HG02759 (cell line): ENCODE measurements at regions not wholly inside any gene's neighbourhood (a gene's known extent, or its start where the extent isn't known, plus 50 kb on each side); places are given as distances from the start of the nearest gene placed in this dataset.
A peak's percentile ranks its signal among the peaks of the same experiment; 100 is the strongest.

Experiments
- ATAC-seq: cut with Tn5 transposase; IDR thresholded peaks from one replicate; pipeline ENCODE4 v1.9.1; 2021; ENCODE audit warnings: mild to moderate bottlenecking, moderate library complexity; ENCODE audit not compliant: unreplicated experiment

- no peak for ATAC-seq
Measured at GRCh38 chr7:25863005-25863728, 288.8 kb upstream of the NFE2L3 start.

GRCh38 chr7:25863729-25864110, 288.3 kb upstream of the NFE2L3 start:
- no peak for ATAC-seq

GRCh38 chr7:25864511-25864910, 287.5 kb upstream of the NFE2L3 start:
- no peak for ATAC-seq

GRCh38 chr7:25864943-25865751, 286.9 kb upstream of the NFE2L3 start:
- ATAC-seq = no peak

- no peak for ATAC-seq
Measured at GRCh38 chr7:25868509-25868908, 283.5 kb upstream of the NFE2L3 start.

GRCh38 chr7:25870574-25870973, 281.4 kb upstream of the NFE2L3 start:
- ATAC-seq = no peak

- ATAC-seq = no peak
Measured at GRCh38 chr7:25876092-25876491, 275.9 kb upstream of the NFE2L3 start.

- ATAC-seq = peak; percentile 79
Measured at GRCh38 chr7:25877802-25878789, 273.9 kb upstream of the NFE2L3 start.

GRCh38 chr7:25879799-25880198, 272.2 kb upstream of the NFE2L3 start:
- ATAC-seq = no peak

- no peak for ATAC-seq
Measured at GRCh38 chr7:25881317-25882037, 270.5 kb upstream of the NFE2L3 start.

GRCh38 chr7:25882151-25882773, 269.7 kb upstream of the NFE2L3 start:
- ATAC-seq = no peak

GRCh38 chr7:25884265-25884828, 267.7 kb upstream of the NFE2L3 start:
- ATAC-seq = no peak

GRCh38 chr7:25885057-25885576, 266.9 kb upstream of the NFE2L3 start:
- ATAC-seq = no peak

GRCh38 chr7:25886387-25887240, 265.4 kb upstream of the NFE2L3 start:
- no peak for ATAC-seq

GRCh38 chr7:25887266-25887665, 264.7 kb upstream of the NFE2L3 start:
- no peak for ATAC-seq

GRCh38 chr7:25887795-25888559, 264.0 kb upstream of the NFE2L3 start:
- ATAC-seq = no peak

- no peak for ATAC-seq
Measured at GRCh38 chr7:25889765-25890164, 262.2 kb upstream of the NFE2L3 start.

GRCh38 chr7:25891591-25891990, 260.4 kb upstream of the NFE2L3 start:
- ATAC-seq = no peak
